IPS-15b (cell line): ENCODE measurements at regions not wholly inside any gene's neighbourhood (a gene's known extent, or its start where the extent isn't known, plus 50 kb on each side); places are given as distances from the start of the nearest gene placed in this dataset.

Source experiments
- H3K27me3 ChIP-seq: one replicate; pipeline ENCODE4 v1.6.1; 2013; ENCODE audit warnings: low read length; ENCODE audit not compliant: control insufficient read depth, insufficient read depth
- H3K36me3 ChIP-seq: one replicate; pipeline ENCODE4 v1.6.1; 2013; ENCODE audit warnings: low read length; ENCODE audit not compliant: control insufficient read depth, insufficient read depth
- H3K4me1 ChIP-seq: one replicate; pipeline ENCODE4 v1.6.1; 2013; ENCODE audit warnings: mild to moderate bottlenecking, low read length; ENCODE audit not compliant: control insufficient read depth, insufficient read depth
- H3K4me3 ChIP-seq: one replicate; pipeline ENCODE4 v1.5.1; 2013; ENCODE audit warnings: low read depth, low read length
- H3K9ac ChIP-seq: one replicate; pipeline ENCODE4 v1.6.1; 2013; ENCODE audit warnings: low read depth, mild to moderate bottlenecking, low read length
- H3K9me3 ChIP-seq: one replicate; pipeline ENCODE4 v1.6.1; 2013; ENCODE audit warnings: mild to moderate bottlenecking, low read length; ENCODE audit not compliant: control insufficient read depth, insufficient read depth

- no peak overlapping the region for H3K4me3 ChIP-seq
- H3K27me3 ChIP-seq: no peaks in the 10 kb centered on the region
- no peaks in the 10 kb centered on the region for H3K36me3 ChIP-seq
- no peak overlapping the region for H3K9ac ChIP-seq
- H3K9me3 ChIP-seq: no peaks in the 10 kb centered on the region
- H3K4me1 ChIP-seq: no peaks in the 10 kb centered on the region
Observed at GRCh38 chr11:39205236-39205995, 2254.0 kb downstream of the LRRC4C start.

- peaks cover 4% of the 10 kb centered on the region for H3K4me1 ChIP-seq
- H3K27me3 ChIP-seq: no peaks in the 10 kb centered on the region
- H3K9ac ChIP-seq: no peak overlapping the region
- H3K36me3 ChIP-seq: no peaks in the 10 kb centered on the region
- H3K4me3 ChIP-seq: no peak overlapping the region
- no peaks in the 10 kb centered on the region for H3K9me3 ChIP-seq
Observed at GRCh38 chr11:39192671-39193070, 2266.8 kb downstream of the LRRC4C start.

- Histone ChIP-seq H3K36me3 (no peaks in the 10 kb centered on the region), H3K9ac (no peak overlapping the region)
Observed at GRCh38 chr11:39190751-39191150, 2268.7 kb downstream of the LRRC4C start.

GRCh38 chr11:39177678-39178077 is 2281.8 kb downstream of the LRRC4C start:
- Histone ChIP-seq H3K27me3 (no peaks in the 10 kb centered on the region), H3K9ac (no peak overlapping the region), H3K4me1 (no peaks in the 10 kb centered on the region), H3K4me3 (no peak overlapping the region), H3K9me3 (no peaks in the 10 kb centered on the region), H3K36me3 (no peaks in the 10 kb centered on the region)

More at GRCh38 chr11:39190751-39191150, 2268.7 kb downstream of the LRRC4C start:
- no peak overlapping the region for H3K4me3 ChIP-seq
- H3K4me1 ChIP-seq: peaks cover 4% of the 10 kb centered on the region
- H3K27me3 ChIP-seq: no peaks in the 10 kb centered on the region
- H3K9me3 ChIP-seq: no peaks in the 10 kb centered on the region

- Histone ChIP-seq H3K4me1 (no peaks in the 10 kb centered on the region), H3K9ac (no peak overlapping the region), H3K36me3 (no peaks in the 10 kb centered on the region)
Observed at GRCh38 chr11:39174965-39175364, 2284.5 kb downstream of the LRRC4C start.

GRCh38 chr11:39174196-39174595 is 2285.3 kb downstream of the LRRC4C start:
- no peak overlapping the region for H3K9ac ChIP-seq
- no peaks in the 10 kb centered on the region for H3K36me3 ChIP-seq
- H3K27me3 ChIP-seq: no peaks in the 10 kb centered on the region
- no peaks in the 10 kb centered on the region for H3K4me1 ChIP-seq
- H3K4me3 ChIP-seq: no peak overlapping the region
- no peaks in the 10 kb centered on the region for H3K9me3 ChIP-seq

More at GRCh38 chr11:39174965-39175364, 2284.5 kb downstream of the LRRC4C start:
- Histone ChIP-seq H3K4me3 (no peak overlapping the region), H3K27me3 (no peaks in the 10 kb centered on the region), H3K9me3 (no peaks in the 10 kb centered on the region)

GRCh38 chr11:39165021-39165420 is 2294.4 kb downstream of the LRRC4C start:
- Histone ChIP-seq H3K4me3 (no peak overlapping the region), H3K9ac (no peak overlapping the region), H3K27me3 (no peaks in the 10 kb centered on the region), H3K4me1 (no peaks in the 10 kb centered on the region), H3K9me3 (no peaks in the 10 kb centered on the region), H3K36me3 (no peaks in the 10 kb centered on the region)

- H3K9ac ChIP-seq: no peak overlapping the region
- H3K27me3 ChIP-seq: no peaks in the 10 kb centered on the region
- H3K9me3 ChIP-seq: no peaks in the 10 kb centered on the region
- no peak overlapping the region for H3K4me3 ChIP-seq
- no peaks in the 10 kb centered on the region for H3K36me3 ChIP-seq
- H3K4me1 ChIP-seq: no peaks in the 10 kb centered on the region
Observed at GRCh38 chr11:39149214-39149613, 2310.2 kb downstream of the LRRC4C start.

GRCh38 chr11:39145346-39145745 is 2314.1 kb downstream of the LRRC4C start:
- no peaks in the 10 kb centered on the region for H3K36me3 ChIP-seq
- no peak overlapping the region for H3K9ac ChIP-seq
- H3K27me3 ChIP-seq: no peaks in the 10 kb centered on the region
- H3K9me3 ChIP-seq: no peaks in the 10 kb centered on the region
- H3K4me1 ChIP-seq: no peaks in the 10 kb centered on the region
- H3K4me3 ChIP-seq: no peak overlapping the region

- Histone ChIP-seq H3K36me3 (no peaks in the 10 kb centered on the region), H3K9me3 (no peaks in the 10 kb centered on the region), H3K9ac (no peak overlapping the region), H3K4me3 (no peak overlapping the region), H3K27me3 (no peaks in the 10 kb centered on the region), H3K4me1 (no peaks in the 10 kb centered on the region)
Observed at GRCh38 chr11:39144351-39145130, 2314.9 kb downstream of the LRRC4C start.

- Histone ChIP-seq H3K4me3 (no peak overlapping the region), H3K9me3 (no peaks in the 10 kb centered on the region), H3K9ac (no peak overlapping the region), H3K36me3 (no peaks in the 10 kb centered on the region), H3K27me3 (no peaks in the 10 kb centered on the region), H3K4me1 (no peaks in the 10 kb centered on the region)
Observed at GRCh38 chr11:39139581-39139980, 2319.9 kb downstream of the LRRC4C start.

GRCh38 chr11:39120890-39121289 is 2338.6 kb downstream of the LRRC4C start:
- no peak overlapping the region for H3K4me3 ChIP-seq
- no peaks in the 10 kb centered on the region for H3K36me3 ChIP-seq

More at GRCh38 chr11:39120890-39121289, 2338.6 kb downstream of the LRRC4C start:
- H3K27me3 ChIP-seq: no peaks in the 10 kb centered on the region
- no peaks in the 10 kb centered on the region for H3K4me1 ChIP-seq
- no peak overlapping the region for H3K9ac ChIP-seq
- H3K9me3 ChIP-seq: no peaks in the 10 kb centered on the region
